Body of pancreas (tissue), 4 donors: ENCODE measurements at regions not wholly inside any gene's neighbourhood (a gene's known extent, or its start where the extent isn't known, plus 50 kb on each side); places are given as distances from the start of the nearest gene placed in this dataset.

Source experiments
- CTCF ChIP-seq, 7 experiments: fragments of 450-650 bp in 4 of 7; fragments of 200-600 bp in 3 of 7; sonication (generic) in 3 of 7; IDR thresholded peaks; one replicate each; pipeline ENCODE4 v1.5.1; 2016 to 2019; ENCODE audit warnings: antibody characterized with exemption in 7 of 7
- POLR2A ChIP-seq, 3 donors: fragments of 450-650 bp; IDR thresholded peaks; one replicate each; pipeline ENCODE4 v1.6.1; 2016; ENCODE audit warnings: antibody characterized with exemption in 3 of 3, mild to moderate bottlenecking in 2 of 3

DNA sequence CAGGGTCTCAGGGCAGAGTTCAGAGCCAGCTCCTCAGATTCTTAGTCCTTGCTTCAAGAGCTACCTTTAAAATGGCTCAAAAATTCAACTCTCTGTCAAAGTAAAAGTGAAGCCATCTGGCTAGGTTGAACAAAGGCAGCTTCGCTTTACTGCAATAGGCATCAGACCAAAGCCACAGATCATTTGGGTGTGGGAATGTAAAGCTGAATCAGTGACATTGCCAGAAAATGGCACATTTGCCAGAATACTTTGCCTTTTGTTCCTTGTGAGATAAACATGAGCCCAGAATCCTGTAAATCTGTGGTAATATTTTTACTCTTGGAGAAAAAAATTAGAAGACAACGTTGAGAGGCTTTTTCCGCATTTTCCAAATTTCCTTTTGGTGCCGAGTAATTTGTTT lies 210.5 kb downstream of the PALM2AKAP2 start:
- TF ChIP-seq CTCF (IDR thresholded peaks at IDR 0.05): no peak
- no peak for TF ChIP-seq POLR2A (IDR thresholded peaks at IDR 0.05)
